Body of pancreas (tissue), 4 donors: ENCODE measurements at regions not wholly inside any gene's neighbourhood (a gene's known extent, or its start where the extent isn't known, plus 50 kb on each side); places are given as distances from the start of the nearest gene placed in this dataset.

ENCODE experiments used
- POLR2A ChIP-seq, 3 donors: fragments of 450-650 bp; IDR thresholded peaks; one replicate each; pipeline ENCODE4 v1.6.1; 2016; ENCODE audit warnings: antibody characterized with exemption in 3 of 3, mild to moderate bottlenecking in 2 of 3
- TF ChIP-seq, protein P1 (sequence below), 7 experiments: fragments of 450-650 bp in 4 of 7; fragments of 200-600 bp in 3 of 7; sonication (generic) in 3 of 7; IDR thresholded peaks; one replicate each; pipeline ENCODE4 v1.5.1; 2016 to 2019; ENCODE audit warnings: antibody characterized with exemption in 7 of 7

DNA sequence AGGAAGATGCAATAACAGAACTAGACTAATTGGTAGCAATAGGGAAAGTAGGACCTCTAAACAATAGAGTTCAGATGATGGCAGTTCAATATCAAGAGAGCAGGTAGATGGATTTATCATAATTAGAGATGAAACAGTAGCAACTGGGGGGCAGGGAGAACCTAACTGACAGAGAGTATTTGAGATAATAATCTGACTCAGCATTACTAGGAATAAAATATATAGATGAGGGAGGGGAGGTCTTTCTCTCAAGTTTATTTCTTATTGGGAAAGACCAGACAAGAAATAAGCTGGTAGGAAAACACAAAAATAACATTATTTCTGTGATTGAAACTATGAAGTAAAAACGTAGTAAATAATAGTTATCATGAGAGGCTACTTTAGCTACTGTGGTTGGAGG, 1656.7 kb upstream of the B3GALT2 start:
- TF ChIP-seq, protein P1, sequence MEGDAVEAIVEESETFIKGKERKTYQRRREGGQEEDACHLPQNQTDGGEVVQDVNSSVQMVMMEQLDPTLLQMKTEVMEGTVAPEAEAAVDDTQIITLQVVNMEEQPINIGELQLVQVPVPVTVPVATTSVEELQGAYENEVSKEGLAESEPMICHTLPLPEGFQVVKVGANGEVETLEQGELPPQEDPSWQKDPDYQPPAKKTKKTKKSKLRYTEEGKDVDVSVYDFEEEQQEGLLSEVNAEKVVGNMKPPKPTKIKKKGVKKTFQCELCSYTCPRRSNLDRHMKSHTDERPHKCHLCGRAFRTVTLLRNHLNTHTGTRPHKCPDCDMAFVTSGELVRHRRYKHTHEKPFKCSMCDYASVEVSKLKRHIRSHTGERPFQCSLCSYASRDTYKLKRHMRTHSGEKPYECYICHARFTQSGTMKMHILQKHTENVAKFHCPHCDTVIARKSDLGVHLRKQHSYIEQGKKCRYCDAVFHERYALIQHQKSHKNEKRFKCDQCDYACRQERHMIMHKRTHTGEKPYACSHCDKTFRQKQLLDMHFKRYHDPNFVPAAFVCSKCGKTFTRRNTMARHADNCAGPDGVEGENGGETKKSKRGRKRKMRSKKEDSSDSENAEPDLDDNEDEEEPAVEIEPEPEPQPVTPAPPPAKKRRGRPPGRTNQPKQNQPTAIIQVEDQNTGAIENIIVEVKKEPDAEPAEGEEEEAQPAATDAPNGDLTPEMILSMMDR (IDR thresholded peaks at IDR 0.05), result no peak
- no peak for TF ChIP-seq POLR2A (IDR thresholded peaks at IDR 0.05)
